H1 (cell line): ENCODE measurements at regions not wholly inside any gene's neighbourhood (a gene's known extent, or its start where the extent isn't known, plus 50 kb on each side); places are given as distances from the start of the nearest gene placed in this dataset.

Experiments
- CTCF ChIA-PET: fragments of 300-600 bp; sonication (Branson Sonifier 250); formaldehyde crosslinking; loops from one replicate; lab custom pipeline; 2021; ENCODE audit not compliant: partially characterized antibody; lab: Charles Lee
- POLR2A ChIA-PET: fragments of 300-600 bp; sonication (Branson Sonifier 250); formaldehyde crosslinking; loops from one replicate; lab custom pipeline; 2021; ENCODE audit warnings: inconsistent platforms; ENCODE audit not compliant: partially characterized antibody; lab: Charles Lee
- DNase-seq, 2 experiments: peaks; one replicate each; pipeline versions ENCODE4 v3.0.0 to v3.0.0-alpha.2; 2010 to 2022; ENCODE audit warnings: low spot score in 2 of 2, low read depth in 1 of 2, mixed read lengths in 1 of 2
- FAIRE-seq: peaks from 2 replicates; lab custom pipeline; 2011; peaks lifted over from hg19 to GRCh38; lab: Jason Lieb, UNC
- H2AFZ ChIP-seq: 2 replicates; pipeline ENCODE4 v1.8.1; 2012; ENCODE audit warnings: low read length, inconsistent platforms
- H2AK5ac ChIP-seq: 2 replicates; pipeline ENCODE4 v1.6.1; 2013; ENCODE audit warnings: low read depth, low read length
- H2BK120ac ChIP-seq: replicated peaks from 2 replicates; pipeline ENCODE3; 2013; ENCODE audit warnings: low read depth, low read length, inconsistent platforms
- H2BK12ac ChIP-seq: 2 replicates; pipeline ENCODE4 v1.6.1; 2013; ENCODE audit warnings: low read depth, low read length
- H2BK15ac ChIP-seq: 2 replicates; pipeline ENCODE4 v1.6.1; 2013; ENCODE audit warnings: low read length
- H2BK20ac ChIP-seq: 2 replicates; pipeline ENCODE4 v1.6.1; 2013; ENCODE audit warnings: low read length
- H2BK5ac ChIP-seq: 2 replicates; pipeline ENCODE4 v1.6.1; 2013; ENCODE audit warnings: low read depth, low read length
- H3K14ac ChIP-seq: 2 replicates; pipeline ENCODE4 v1.6.1; 2013; ENCODE audit warnings: inconsistent platforms; ENCODE audit not compliant: insufficient read length
- H3K18ac ChIP-seq: 2 replicates; pipeline ENCODE4 v1.6.1; 2013; ENCODE audit warnings: low read length; ENCODE audit errors: extremely low read depth
- H3K23ac ChIP-seq: 2 replicates; pipeline ENCODE4 v1.6.1; 2013; ENCODE audit warnings: inconsistent platforms; ENCODE audit not compliant: insufficient read length
- H3K23me2 ChIP-seq: 2 replicates; pipeline ENCODE4 v1.6.1; 2013; ENCODE audit warnings: low read depth, low read length
- H3K27ac ChIP-seq: 2 replicates; pipeline ENCODE4 v1.6.1; 2011; ENCODE audit warnings: low read depth, low read length, inconsistent platforms
- H3K27me3 ChIP-seq, 4 experiments: replicated peaks in 1 of 4; 1 replicate in 1 of 4; 2 replicates in 3 of 4; pipeline versions ENCODE4 v1.6.1 to v1.8.1; 2011 to 2013; ENCODE audit warnings: low read length in 3 of 4, mild to moderate bottlenecking in 3 of 4, inconsistent platforms in 2 of 4, mixed read lengths in 2 of 4, moderate library complexity in 1 of 4; ENCODE audit not compliant: control insufficient read depth in 3 of 4, insufficient read depth in 3 of 4; ENCODE audit errors: extremely low read depth in 1 of 4
- H3K36me3 ChIP-seq, 4 experiments: 2 replicates each; pipeline versions ENCODE4 v1.6.1 to v1.8.1; 2011 to 2013; ENCODE audit warnings: mild to moderate bottlenecking in 4 of 4, low read length in 3 of 4, moderate library complexity in 2 of 4, control low read depth in 1 of 4, inconsistent platforms in 1 of 4; ENCODE audit not compliant: insufficient read depth in 4 of 4, control insufficient read depth in 2 of 4
- H3K4ac ChIP-seq: replicated peaks from 2 replicates; pipeline ENCODE3; 2013; ENCODE audit warnings: low read length, low read depth, mixed read lengths, inconsistent platforms; ENCODE audit not compliant: insufficient read length
- H3K4me1 ChIP-seq, 4 experiments: replicated peaks in 1 of 4; 1 replicate in 1 of 4; 2 replicates in 3 of 4; pipeline versions ENCODE4 v1.6.1 to v1.8.1; 2011 to 2013; ENCODE audit warnings: low read length in 3 of 4, inconsistent platforms in 2 of 4, mixed read lengths in 1 of 4; ENCODE audit not compliant: insufficient read depth in 4 of 4, control insufficient read depth in 3 of 4
- H3K4me2 ChIP-seq, 2 experiments: 2 replicates each; pipeline versions ENCODE4 v1.6.1 to v1.8.1; 2011 to 2013; ENCODE audit warnings: low read depth in 2 of 2, low read length in 2 of 2, control low read depth in 1 of 2, inconsistent platforms in 1 of 2, mild to moderate bottlenecking in 1 of 2; ENCODE audit not compliant: insufficient read depth in 1 of 2
- H3K4me3 ChIP-seq, 4 experiments: fragments of 200-600, 300-600 bp in 1 of 4; sonication (generic), shearing (Covaris generic), sonication (Bioruptor Twin) in 1 of 4; 2 replicates each; pipeline versions ENCODE4 v1.5.1 to v1.8.1; 2011 to 2016; ENCODE audit warnings: low read length in 4 of 4, low read depth in 3 of 4, control low read depth in 2 of 4, inconsistent platforms in 2 of 4, mild to moderate bottlenecking in 2 of 4, mixed read lengths in 1 of 4, moderate library complexity in 1 of 4; ENCODE audit not compliant: insufficient read depth in 2 of 4; ENCODE audit errors: extremely low read depth in 1 of 4
- H3K56ac ChIP-seq: replicated peaks from 2 replicates; pipeline ENCODE3; 2013; ENCODE audit warnings: low read depth, mild to moderate bottlenecking, mixed read lengths, low read length, inconsistent platforms; ENCODE audit not compliant: insufficient read length
- H3K79me1 ChIP-seq: 2 replicates; pipeline ENCODE4 v1.6.1; 2013; ENCODE audit warnings: low read depth, low read length, control low read depth
- H3K79me2 ChIP-seq, 2 experiments: 2 replicates each; pipeline versions ENCODE4 v1.6.1 to v1.8.1; 2012 to 2013; ENCODE audit warnings: low read length in 2 of 2, mild to moderate bottlenecking in 2 of 2, inconsistent platforms in 1 of 2; ENCODE audit not compliant: insufficient read depth in 2 of 2, control insufficient read depth in 1 of 2
- H3K9ac ChIP-seq, 4 experiments: replicated peaks in 1 of 4; 1 replicate in 1 of 4; 2 replicates in 3 of 4; pipeline versions ENCODE4 v1.6.1 to v1.8.1; 2011 to 2013; ENCODE audit warnings: low read depth in 3 of 4, low read length in 3 of 4, control low read depth in 2 of 4, mild to moderate bottlenecking in 2 of 4, moderate library complexity in 2 of 4, inconsistent platforms in 1 of 4; ENCODE audit errors: extremely low read depth in 1 of 4
- H3K9me3 ChIP-seq, 2 experiments: 2 replicates each; pipeline versions ENCODE4 v1.6.1 to v1.8.1; 2012 to 2013; ENCODE audit warnings: mild to moderate bottlenecking in 2 of 2, moderate library complexity in 2 of 2, control low read depth in 1 of 2, inconsistent platforms in 1 of 2, low read depth in 1 of 2, low read length in 1 of 2, mixed read lengths in 1 of 2; ENCODE audit not compliant: insufficient read depth in 2 of 2
- H4K20me1 ChIP-seq, 2 experiments: replicated peaks in 1 of 2; 2 replicates each; pipeline versions ENCODE3 to v1.8.1; 2011 to 2013; ENCODE audit warnings: inconsistent platforms in 2 of 2, low read length in 2 of 2, mild to moderate bottlenecking in 1 of 2; ENCODE audit not compliant: insufficient read depth in 2 of 2, control insufficient read depth in 1 of 2
- H4K5ac ChIP-seq: 2 replicates; pipeline ENCODE4 v1.6.1; 2013; ENCODE audit warnings: low read length, low read depth, mixed read lengths, inconsistent platforms; ENCODE audit not compliant: insufficient read length
- H4K8ac ChIP-seq: 2 replicates; pipeline ENCODE4 v1.8.0; 2013; ENCODE audit warnings: mild to moderate bottlenecking, moderate library complexity, low read length, inconsistent platforms; ENCODE audit not compliant: insufficient read depth; ENCODE audit errors: extremely low read depth
- H4K91ac ChIP-seq: replicated peaks from 2 replicates; pipeline ENCODE3; 2013; ENCODE audit warnings: low read length, mixed read lengths, inconsistent platforms; ENCODE audit not compliant: insufficient read length
- BRCA1 ChIP-seq: IDR thresholded peaks from 2 replicates; pipeline ENCODE4 v1.6.1; 2012; ENCODE audit warnings: low read depth, low read length, improper control_type of control experiment
- HDAC2 ChIP-seq, 2 experiments: fragments of 300-600 bp in 1 of 2; sonication (generic) in 1 of 2; IDR thresholded peaks; 2 replicates each; pipeline ENCODE4 v1.6.1; 2011 to 2012; ENCODE audit warnings: low read depth in 2 of 2, low read length in 2 of 2, mild to moderate bottlenecking in 2 of 2, moderate library complexity in 2 of 2, borderline replicate concordance in 1 of 2, inconsistent platforms in 1 of 2
- KDM1A ChIP-seq: fragments of 200-600, 300-600 bp; sonication (generic); IDR thresholded peaks from 2 replicates; pipeline ENCODE4 v1.7.1; 2016; ENCODE audit warnings: mild to moderate bottlenecking, low read length, borderline replicate concordance
- KDM4A ChIP-seq: IDR thresholded peaks from one replicate; pipeline ENCODE4 v1.7.1; 2012; ENCODE audit warnings: low read depth, mild to moderate bottlenecking, moderate library complexity, low read length, inconsistent platforms; ENCODE audit not compliant: severe bottlenecking
- KDM5A ChIP-seq: fragments of 200-600 bp; IDR thresholded peaks from 2 replicates; pipeline ENCODE4 v1.7.1; 2012; ENCODE audit warnings: mild to moderate bottlenecking, low read length, inconsistent platforms, mixed read lengths
- MAFK ChIP-seq: IDR thresholded peaks from 2 replicates; pipeline ENCODE4 v1.6.1; 2012; ENCODE audit warnings: low read depth, mild to moderate bottlenecking, improper control_type of control experiment, low read length
- NRF1 ChIP-seq: IDR thresholded peaks from 2 replicates; pipeline ENCODE4 v1.6.1; 2011; ENCODE audit warnings: mild to moderate bottlenecking, low read depth, low read length, improper control_type of control experiment
- RFX5 ChIP-seq: IDR thresholded peaks from 2 replicates; pipeline ENCODE4 v1.6.1; 2011; ENCODE audit warnings: low read depth, low read length, improper control_type of control experiment, borderline replicate concordance
- RXRA ChIP-seq: IDR thresholded peaks from 2 replicates; pipeline ENCODE4 v1.6.1; 2011; ENCODE audit warnings: low read depth, mild to moderate bottlenecking, low read length, moderate library complexity; ENCODE audit not compliant: insufficient read depth
- SAP30 ChIP-seq: fragments of 300-600 bp; sonication (generic); IDR thresholded peaks from 2 replicates; pipeline ENCODE4 v1.7.1; 2012; ENCODE audit warnings: low read length, moderate library complexity, mild to moderate bottlenecking, inconsistent platforms; ENCODE audit not compliant: insufficient read depth, insufficient replicate concordance
- SIRT6 ChIP-seq: IDR thresholded peaks from one replicate; pipeline ENCODE4 v1.7.1; 2012; ENCODE audit warnings: low read length, inconsistent platforms
- SP4 ChIP-seq: IDR thresholded peaks from 2 replicates; pipeline ENCODE4 v1.6.1; 2012; ENCODE audit warnings: low read length, inconsistent platforms
- WGBS, 2 experiments: shearing (Covaris generic) in 1 of 2; methylation state at CpG; one replicate each; pipeline versions ENCODE4 v1.1.6 to v1.1.7; 2013 to 2015; ENCODE audit warnings: low lambda C conversion rate in 2 of 2, mixed read lengths in 2 of 2, inconsistent platforms in 1 of 2, low coverage in 1 of 2, missing lambda C conversion rate in 1 of 2; ENCODE audit not compliant: insufficient replicate concordance in 2 of 2, insufficient coverage in 1 of 2, insufficient read length in 1 of 2; ENCODE audit errors: extremely low coverage in 1 of 2, missing lambda C conversion rate in 1 of 2; 5-methylcytosine and 5-hydroxymethylcytosine counted together
- TF ChIP-seq, protein P1 (sequence below): IDR thresholded peaks from 2 replicates; pipeline ENCODE4 v1.6.1; 2012; ENCODE audit warnings: inconsistent platforms

DNA sequence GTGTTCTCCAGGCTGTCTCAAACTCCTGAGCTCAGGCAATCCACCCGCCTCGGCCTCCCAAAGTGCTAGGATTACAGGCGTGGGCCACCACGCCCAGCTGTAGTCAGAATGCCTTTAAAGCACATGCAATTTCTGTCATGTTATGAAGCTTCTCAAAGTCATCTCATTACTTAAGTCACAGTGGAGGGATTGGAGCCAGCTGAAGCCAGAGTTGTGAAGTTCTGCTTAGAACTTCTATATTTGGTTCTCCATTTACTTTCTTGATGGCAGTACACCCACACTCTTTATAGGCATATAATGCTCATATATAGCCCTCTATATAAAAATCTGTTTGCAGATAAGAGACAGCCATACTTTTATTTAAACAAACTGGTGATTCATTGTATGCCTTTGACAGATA, 68.8 kb upstream of the CWC22 start:
- DNase-seq (no peak), FAIRE-seq (no peak)
- H4K8ac ChIP-seq, result no peak overlapping the region
- peaks cover 0 to 11% (median 3%) of the 10 kb centered on the region in 4 experiments; a peak in 3 of 7 replicates for H3K4me1 ChIP-seq
- H2AK5ac ChIP-seq, result no peak overlapping the region
- no peak overlapping the region for H3K56ac ChIP-seq
- no peaks in the 10 kb centered on the region for H4K20me1 ChIP-seq
- no peak overlapping the region for H2BK5ac ChIP-seq
- CTCF ChIA-PET, result interaction anchor here (0.7 to 4.7 kb wide), 26 partner anchors 8 to 653 kb away, joined by 3 to 41 read pairs (median 8); no protein-coding TSS in a partner anchor
- no peak overlapping the region for H3K18ac ChIP-seq
- no peak overlapping the region for H3K9ac ChIP-seq
- 91% methylated on average over 4 of the region's 4 CpGs; no CpG with 5 or more reads in 1 of the 2 experiments for WGBS, 2 experiments
- H3K4ac ChIP-seq, result no peak overlapping the region
- H3K23ac ChIP-seq, result no peak overlapping the region
- peaks cover 2 to 4% of the 10 kb centered on the region in 2 experiments; a peak in 3 of 4 replicates for H3K9me3 ChIP-seq
- H3K14ac ChIP-seq, result no peak overlapping the region
- no peak overlapping the region for H3K4me3 ChIP-seq
- peaks cover 0 to under 1% (median 0%) of the 10 kb centered on the region in 4 experiments; a peak in 1 of 8 replicates for H3K36me3 ChIP-seq
- H2BK20ac ChIP-seq, result peak overlapping the region; percentile 5; the same call in 1 of the 2 replicates
- POLR2A ChIA-PET, result interaction anchor here (1.5 kb wide), 1 partner anchor 18 kb away, joined by 3 read pairs; no protein-coding TSS in a partner anchor
- no peaks in the 10 kb centered on the region for H3K79me1 ChIP-seq
- no peak overlapping the region for H4K91ac ChIP-seq
- H4K5ac ChIP-seq, result no peak overlapping the region
- no peak overlapping the region for H3K27ac ChIP-seq
- no peak overlapping the region for H2BK15ac ChIP-seq
- H2BK120ac ChIP-seq, result peak overlapping the region; percentile 86
- no peaks in the 10 kb centered on the region for H3K79me2 ChIP-seq
- H3K4me2 ChIP-seq, result no peak overlapping the region
- H3K23me2 ChIP-seq, result no peaks in the 10 kb centered on the region
- no peaks in the 10 kb centered on the region for H3K27me3 ChIP-seq
- H2AFZ ChIP-seq, result no peak overlapping the region
- H2BK12ac ChIP-seq, result no peak overlapping the region
- TF ChIP-seq SIRT6 (no peak), BRCA1 (no peak), NRF1 (no peak), RFX5 (no peak), SAP30 (no peak), RXRA (no peak), KDM5A (no peak), KDM4A (no peak), SP4 (no peak), HDAC2 (IDR thresholded peaks at IDR 0.05; ENCODE audit: borderline replicate concordance in 1 of 2, low read depth in 2 of 2, low read length in 2 of 2) (no peak), KDM1A (no peak), MAFK (no peak)
- TF ChIP-seq, protein P1, sequence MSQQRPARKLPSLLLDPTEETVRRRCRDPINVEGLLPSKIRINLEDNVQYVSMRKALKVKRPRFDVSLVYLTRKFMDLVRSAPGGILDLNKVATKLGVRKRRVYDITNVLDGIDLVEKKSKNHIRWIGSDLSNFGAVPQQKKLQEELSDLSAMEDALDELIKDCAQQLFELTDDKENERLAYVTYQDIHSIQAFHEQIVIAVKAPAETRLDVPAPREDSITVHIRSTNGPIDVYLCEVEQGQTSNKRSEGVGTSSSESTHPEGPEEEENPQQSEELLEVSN, result no peak
